C4-2B (cell line): ENCODE measurements at regions not wholly inside any gene's neighbourhood (a gene's known extent, or its start where the extent isn't known, plus 50 kb on each side); places are given as distances from the start of the nearest gene placed in this dataset.

Experiments used
- CTCF ChIP-seq: fragments of 450-650 bp; conservative IDR thresholded peaks from 2 replicates; pipeline ENCODE4 v1.5.1; 2017; ENCODE audit warnings: mild to moderate bottlenecking
- ZFX ChIP-seq: fragments of 450-650 bp; IDR thresholded peaks from 2 replicates; pipeline ENCODE4 v1.6.1; 2017

DNA sequence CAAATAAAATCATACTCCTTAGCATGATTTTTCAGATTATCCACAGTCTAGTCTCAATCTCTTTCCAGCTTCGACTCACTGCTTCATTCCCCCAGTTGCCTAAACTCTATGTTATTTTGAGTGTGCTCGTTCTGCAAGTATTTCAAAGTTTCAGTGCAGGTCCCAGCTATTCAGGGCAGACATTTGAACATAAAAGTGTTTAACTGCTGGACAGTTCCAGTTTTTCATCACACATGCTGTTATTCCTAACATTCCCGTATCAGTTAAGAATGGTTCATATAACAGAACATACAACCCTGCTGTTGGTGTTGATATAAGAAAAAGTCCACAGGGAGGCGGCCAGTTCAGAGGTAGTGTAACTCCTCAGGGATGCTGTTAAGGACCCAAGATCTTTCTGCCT is 113.3 kb downstream of the SLIT2 start:
- TF ChIP-seq CTCF (no peak), ZFX (no peak)
